Stimulated activated naive CD8-positive, alpha-beta T cell treated with anti-CD3 and anti-CD28 coated beads, Interleukin-15, Interleukin-2, amounts not matched to agents 100 U/mL and 50 U/mL, for 24 hours (primary cell): ENCODE measurements at regions not wholly inside any gene's neighbourhood (a gene's known extent, or its start where the extent isn't known, plus 50 kb on each side); places are given as distances from the start of the nearest gene placed in this dataset.
"Not testable (repeated sequence)": the region's sequence is repeated elsewhere in the genome, so short reads cannot be mapped to it uniquely, and the experiment has no call there.

Experiments used
- ATAC-seq: fragments of 150-1000 bp; cut with Tn5 transposase; one replicate; pipeline ENCODE4 v1.10.0; 2021
- DNase-seq: peaks from one replicate; pipeline ENCODE4 v3.0.0; 2021

GRCh38 chrX:47302396-47302795 lies 68.0 kb upstream of the ZNF157 start:
- no peak for DNase-seq
- no peak for ATAC-seq

GRCh38 chrX:47306471-47307023 lies 63.8 kb upstream of the ZNF157 start:
- not testable (repeated sequence) for ATAC-seq, DNase-seq

- DNase-seq (peak; percentile 26), ATAC-seq (peak; percentile 55)
Measured at GRCh38 chrX:47311932-47312774, 58.2 kb upstream of the ZNF157 start.

- no peak for DNase-seq
Measured at GRCh38 chrX:47313056-47313455, 57.3 kb upstream of the ZNF157 start.

GRCh38 chrX:47316276-47317025 lies 53.9 kb upstream of the ZNF157 start:
- ATAC-seq (no peak), DNase-seq (no peak)

More at GRCh38 chrX:47313056-47313455, 57.3 kb upstream of the ZNF157 start:
- no peak for ATAC-seq
